SU-DHL-6 (cell line): ENCODE measurements at regions not wholly inside any gene's neighbourhood (a gene's known extent, or its start where the extent isn't known, plus 50 kb on each side); places are given as distances from the start of the nearest gene placed in this dataset.

Experiments used
- CTCF ChIP-seq: fragments of 200-600 bp; sonication (generic); IDR thresholded peaks from one replicate; pipeline ENCODE4 v1.5.1; 2017; ENCODE audit warnings: antibody characterized with exemption, mild to moderate bottlenecking, low read length, moderate library complexity; ENCODE audit not compliant: insufficient read depth, poor library complexity, severe bottlenecking
- EZH2phosphoT487 ChIP-seq: fragments of 200-600 bp; sonication (generic), shearing (Covaris generic); conservative IDR thresholded peaks from 2 replicates; pipeline ENCODE4 v1.6.1; 2018; ENCODE audit warnings: mild to moderate bottlenecking, antibody characterized with exemption, low read length, moderate library complexity, mixed read lengths

- TF ChIP-seq CTCF = no peak
- TF ChIP-seq EZH2phosphoT487 = no peak
Observed at GRCh38 chr12:111213561-111213960, 155.3 kb downstream of the PHETA1 start.
